ENCODE measurements at regions not wholly inside any gene's neighbourhood (a gene's known extent, or its start where the extent isn't known, plus 50 kb on each side); places are given as distances from the start of the nearest gene placed in this dataset.

DNA sequence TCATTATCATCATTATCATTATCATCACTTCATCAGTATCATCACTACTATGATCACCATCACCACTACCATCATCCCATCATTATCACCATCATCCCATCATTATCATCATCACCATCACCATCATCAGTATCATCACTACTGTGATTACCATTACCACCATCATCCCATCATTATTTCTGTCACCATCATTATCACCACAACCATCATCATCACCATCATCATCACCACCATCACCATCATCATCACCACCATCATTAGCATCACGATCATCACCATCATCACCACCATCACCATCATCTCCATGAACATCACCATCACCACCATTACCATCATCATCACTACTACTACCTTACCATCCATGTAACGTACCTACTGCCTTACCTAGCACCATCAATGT lies 368.8 kb downstream of the SEC14L1 start:
- no peaks in the 10 kb centered on the region for H3K27me3 Mint-ChIP-seq
- no peaks in the 10 kb centered on the region for H3K4me1 Mint-ChIP-seq
- intact Hi-C loops (cut with micrococcal nuclease), result no loop called here
- H3K4me3 Mint-ChIP-seq, result no peak overlapping the region
- H3K9me3 Mint-ChIP-seq, result peaks cover 3% of the 10 kb centered on the region
- no peak overlapping the region for H3K27ac Mint-ChIP-seq
- H3K36me3 Mint-ChIP-seq (ENCODE audit: low read depth), result peaks cover 7% of the 10 kb centered on the region
- DNase-seq, result no peak

DNA sequence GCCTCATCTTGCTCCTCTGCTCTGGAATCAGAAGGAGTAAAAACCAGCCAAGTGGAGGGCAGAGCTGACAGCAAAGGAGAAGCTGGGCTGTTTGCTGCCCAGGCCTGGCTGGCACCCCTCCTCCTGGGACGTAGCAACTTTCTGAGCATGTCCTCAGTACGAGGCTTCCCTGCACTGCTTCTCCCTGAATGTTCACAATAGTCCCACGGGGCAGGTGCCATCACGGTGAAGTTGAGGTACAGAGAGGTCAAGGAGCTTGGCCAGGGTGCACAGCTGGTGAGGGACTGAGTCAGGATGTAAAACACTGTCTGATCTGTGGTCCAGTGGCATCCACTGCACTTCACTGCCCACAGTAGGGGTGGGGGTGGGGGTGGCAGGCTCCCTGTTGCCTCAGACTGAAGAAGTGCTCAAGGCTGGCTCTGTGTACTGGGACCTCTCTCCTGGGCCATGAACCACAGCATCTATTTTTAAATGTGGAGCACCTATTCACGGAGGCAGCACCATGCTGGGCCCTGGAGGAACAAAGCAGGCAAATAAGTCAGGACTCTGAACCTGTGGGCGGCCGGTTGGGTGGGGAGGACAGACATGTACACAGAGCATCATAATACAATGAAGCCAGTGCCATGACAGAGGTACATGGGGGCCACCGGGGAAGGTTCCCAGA lies 369.5 kb downstream of the SEC14L1 start:
- Mint-ChIP-seq H3K9me3 (peaks cover 3% of the 10 kb centered on the region), H3K36me3 (ENCODE audit: low read depth) (peaks cover 7% of the 10 kb centered on the region), H3K27ac (no peak overlapping the region), H3K27me3 (no peaks in the 10 kb centered on the region), H3K4me3 (no peak overlapping the region), H3K4me1 (no peaks in the 10 kb centered on the region)
- no peak for DNase-seq
- intact Hi-C loops (cut with micrococcal nuclease), result no loop called here

DNA sequence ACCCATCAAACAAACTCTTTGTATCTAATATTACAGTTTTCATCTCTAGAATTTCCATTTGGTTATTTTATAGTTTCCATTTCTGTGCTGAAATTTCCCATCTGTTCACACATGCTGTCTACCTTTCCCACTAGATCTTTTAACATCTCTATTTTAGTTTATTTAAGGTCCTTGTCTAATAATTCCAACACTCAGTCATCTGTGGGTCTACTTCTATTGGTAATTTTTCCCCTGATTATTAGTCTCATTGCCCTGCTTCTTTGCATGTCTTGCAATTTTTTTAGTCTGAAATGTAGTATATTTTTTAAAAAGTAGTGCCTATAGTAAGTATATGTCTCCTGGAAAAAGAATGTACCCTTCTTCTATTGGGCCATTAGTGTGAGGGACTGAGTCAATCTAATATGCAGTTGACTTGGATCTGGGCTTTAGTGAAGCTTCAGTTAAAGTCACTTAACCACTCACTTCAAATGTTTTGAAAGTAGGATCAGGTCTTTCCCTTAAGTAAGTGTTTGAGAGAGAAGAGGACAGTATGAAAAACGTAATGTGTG lies 370.8 kb downstream of the SEC14L1 start:
- DNase-seq, result no peak
- H3K27me3 Mint-ChIP-seq, result no peaks in the 10 kb centered on the region
- no peak overlapping the region for H3K4me3 Mint-ChIP-seq
- H3K27ac Mint-ChIP-seq, result no peak overlapping the region
- H3K4me1 Mint-ChIP-seq, result no peaks in the 10 kb centered on the region
- intact Hi-C loops (cut with micrococcal nuclease), result no loop called here
- H3K36me3 Mint-ChIP-seq (ENCODE audit: low read depth), result peaks cover 7% of the 10 kb centered on the region
- peaks cover 3% of the 10 kb centered on the region for H3K9me3 Mint-ChIP-seq

DNA sequence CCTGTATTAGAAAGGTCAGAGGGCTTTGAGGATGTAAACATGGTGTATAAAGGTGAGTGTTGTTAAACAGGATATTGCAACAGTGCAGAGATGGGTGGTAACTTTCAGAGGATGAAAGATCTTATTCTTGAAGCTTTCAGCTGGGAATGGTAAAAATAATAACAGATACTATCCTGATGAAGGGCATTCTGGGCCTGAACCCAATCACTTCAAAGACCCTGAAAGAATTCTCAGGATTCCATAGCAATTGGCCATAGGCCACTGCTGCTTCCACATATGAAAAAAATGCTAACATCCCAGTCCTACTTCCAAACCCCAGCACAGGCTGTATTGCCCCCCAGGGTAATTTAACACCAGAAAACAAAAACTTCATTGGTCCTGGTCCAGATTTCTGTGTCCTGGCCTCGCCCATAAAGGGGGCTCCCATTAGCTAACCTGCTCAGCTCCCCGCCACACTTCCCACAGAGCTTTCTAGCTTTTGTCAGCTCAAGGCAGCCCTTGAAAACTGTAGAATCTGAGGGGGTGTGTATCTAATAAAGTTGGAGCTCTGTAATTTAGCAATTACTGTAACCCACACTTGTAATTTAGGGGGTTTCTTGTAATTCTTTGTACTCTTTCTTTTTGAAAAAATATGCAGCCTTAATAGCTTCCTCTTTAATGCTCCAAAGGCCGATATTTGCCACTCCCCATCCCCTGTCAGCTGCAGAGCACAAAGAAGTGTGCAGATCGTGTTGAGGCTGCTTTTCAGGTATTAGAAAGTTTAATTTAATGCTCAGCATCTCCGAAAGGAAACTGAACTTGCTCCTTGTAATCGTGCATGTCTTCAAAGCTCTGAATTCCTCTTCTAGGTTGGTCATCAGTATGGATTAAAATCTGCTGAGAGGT lies 371.5 kb downstream of the SEC14L1 start:
- no peak overlapping the region for H3K4me3 Mint-ChIP-seq
- peaks cover 3% of the 10 kb centered on the region for H3K9me3 Mint-ChIP-seq
- H3K36me3 Mint-ChIP-seq (ENCODE audit: low read depth), result peaks cover 7% of the 10 kb centered on the region
- intact Hi-C loops (cut with micrococcal nuclease), result no loop called here
- no peak overlapping the region for H3K27ac Mint-ChIP-seq
- H3K4me1 Mint-ChIP-seq, result no peaks in the 10 kb centered on the region
- peaks cover 4% of the 10 kb centered on the region for H3K27me3 Mint-ChIP-seq
- no peak for DNase-seq

DNA sequence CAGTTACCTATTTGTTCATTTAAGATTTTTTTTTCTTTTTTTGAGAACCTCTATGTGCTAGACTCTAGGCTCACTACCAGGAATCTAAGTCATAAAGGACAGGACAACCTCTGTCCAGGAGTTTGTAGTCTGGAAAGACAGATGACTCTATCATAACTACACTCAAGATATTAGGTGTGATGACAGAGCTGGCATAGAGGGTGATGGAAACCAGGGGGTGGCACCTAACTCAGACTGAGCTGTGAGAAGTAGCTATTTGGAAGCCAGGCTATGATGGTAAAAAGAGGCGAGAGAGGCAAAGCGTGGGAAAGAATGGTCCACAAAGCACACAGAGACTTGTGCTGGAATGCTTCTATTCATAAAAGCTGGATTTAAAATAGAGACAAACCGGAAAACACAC lies 372.3 kb downstream of the SEC14L1 start:
- no peaks in the 10 kb centered on the region for H3K4me1 Mint-ChIP-seq
- H3K4me3 Mint-ChIP-seq, result no peak overlapping the region
- H3K36me3 Mint-ChIP-seq (ENCODE audit: low read depth), result peaks cover 7% of the 10 kb centered on the region
- DNase-seq, result no peak
- H3K27ac Mint-ChIP-seq, result no peak overlapping the region
- intact Hi-C loops (cut with micrococcal nuclease), result no loop called here
- peaks cover 4% of the 10 kb centered on the region for H3K27me3 Mint-ChIP-seq
- peaks cover 3% of the 10 kb centered on the region for H3K9me3 Mint-ChIP-seq

DNA sequence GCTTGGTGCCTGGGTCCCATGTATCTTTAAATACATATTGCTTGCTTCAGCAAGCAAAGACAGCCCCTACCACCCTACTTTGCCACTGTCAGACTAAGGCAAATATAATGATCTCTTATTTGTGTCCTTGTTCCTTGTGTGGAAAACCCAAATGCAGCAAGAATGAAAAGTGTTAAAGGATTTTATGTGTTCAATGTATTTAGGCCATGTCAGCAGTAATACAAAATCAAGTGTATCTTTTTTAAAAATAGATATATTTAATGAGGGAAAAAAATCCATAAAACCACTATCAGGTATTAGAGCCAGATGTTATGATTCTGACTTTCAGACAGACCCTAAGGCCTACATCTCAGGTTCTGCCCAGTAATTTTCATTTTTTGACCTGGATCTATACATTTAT lies 374.5 kb downstream of the SEC14L1 start:
- Mint-ChIP-seq H3K4me3 (no peak overlapping the region), H3K9me3 (peaks cover 3% of the 10 kb centered on the region), H3K36me3 (ENCODE audit: low read depth) (peaks cover 7% of the 10 kb centered on the region), H3K4me1 (no peaks in the 10 kb centered on the region), H3K27ac (no peak overlapping the region), H3K27me3 (peaks cover 4% of the 10 kb centered on the region)
- intact Hi-C loops (cut with micrococcal nuclease), result no loop called here
- no peak for DNase-seq

DNA sequence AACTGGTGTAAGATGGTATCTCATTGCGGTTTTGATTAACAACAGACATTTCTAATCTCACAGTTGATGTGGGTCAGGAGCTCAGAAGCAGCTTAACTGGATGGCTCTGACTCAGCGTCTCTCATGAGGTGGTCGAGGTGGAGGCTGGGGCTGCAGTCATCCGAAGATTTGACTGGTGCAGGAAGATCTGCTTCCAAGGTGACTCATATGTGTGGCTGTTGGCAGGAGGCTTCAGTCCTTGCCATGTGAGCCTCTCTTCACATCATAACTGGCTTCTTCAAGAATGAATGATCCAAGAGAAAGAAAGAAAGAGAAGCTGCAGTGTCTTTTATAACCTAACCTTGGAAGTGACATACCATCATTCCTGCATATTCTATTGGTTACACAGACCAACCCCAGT lies 376.1 kb downstream of the SEC14L1 start:
- no peak overlapping the region for H3K4me3 Mint-ChIP-seq
- H3K27me3 Mint-ChIP-seq, result peaks cover 4% of the 10 kb centered on the region
- no peaks in the 10 kb centered on the region for H3K4me1 Mint-ChIP-seq
- H3K27ac Mint-ChIP-seq, result no peak overlapping the region
- intact Hi-C loops (cut with micrococcal nuclease), result no loop called here
- peaks cover under 1% of the 10 kb centered on the region for H3K9me3 Mint-ChIP-seq
- no peak for DNase-seq
- peaks cover under 1% of the 10 kb centered on the region for H3K36me3 Mint-ChIP-seq (ENCODE audit: low read depth)

DNA sequence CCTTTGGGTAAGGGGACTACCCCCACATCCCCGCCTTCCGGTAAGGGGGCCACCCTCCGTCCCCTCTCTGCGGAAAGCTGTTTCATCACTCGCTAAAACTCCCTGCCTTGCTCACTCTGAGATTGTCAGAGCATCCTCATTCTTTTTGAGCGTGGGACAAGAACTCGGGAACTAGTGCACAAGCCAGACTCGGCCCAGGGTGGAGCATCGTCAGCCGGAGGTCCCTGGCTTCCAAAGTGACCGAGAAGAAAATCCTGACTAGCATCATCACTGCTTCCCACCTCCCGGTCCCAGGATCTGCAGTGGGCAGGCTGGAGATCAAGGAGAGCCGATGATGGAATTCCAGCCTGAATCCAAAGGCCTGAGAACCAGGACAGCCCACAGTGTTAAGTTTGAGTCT lies 380.3 kb downstream of the SEC14L1 start:
- no peak overlapping the region for H3K4me3 Mint-ChIP-seq
- no peak overlapping the region for H3K27ac Mint-ChIP-seq
- peaks cover 14% of the 10 kb centered on the region for H3K27me3 Mint-ChIP-seq
- DNase-seq, result no peak
- H3K4me1 Mint-ChIP-seq, result no peaks in the 10 kb centered on the region
- H3K9me3 Mint-ChIP-seq, result no peaks in the 10 kb centered on the region
- no peaks in the 10 kb centered on the region for H3K36me3 Mint-ChIP-seq (ENCODE audit: low read depth)
- intact Hi-C loops (cut with micrococcal nuclease), result no loop called here

DNA sequence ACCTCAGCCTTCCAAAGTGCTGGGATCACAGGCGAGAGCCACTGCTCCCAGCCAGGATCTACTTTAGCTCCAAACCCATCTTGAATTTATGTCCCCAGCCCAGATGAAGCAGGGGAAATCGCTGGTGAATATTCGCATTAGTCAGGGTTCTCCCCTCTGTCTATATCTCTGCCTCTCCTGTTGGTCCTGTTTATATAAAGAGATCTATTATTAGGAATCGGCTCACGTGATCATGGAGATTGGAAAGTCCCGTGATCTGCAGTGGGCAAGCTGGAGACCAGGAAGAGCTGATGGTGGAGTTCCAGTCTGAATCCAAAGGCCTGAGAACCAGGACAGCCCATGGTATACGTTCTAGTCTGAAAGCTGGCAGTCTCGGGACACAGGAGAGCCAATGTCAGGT lies 382.8 kb downstream of the SEC14L1 start:
- Mint-ChIP-seq H3K27me3 (peaks cover 21% of the 10 kb centered on the region), H3K4me3 (no peak overlapping the region), H3K4me1 (no peaks in the 10 kb centered on the region), H3K36me3 (ENCODE audit: low read depth) (no peaks in the 10 kb centered on the region), H3K9me3 (no peaks in the 10 kb centered on the region), H3K27ac (no peak overlapping the region)
- intact Hi-C loops (cut with micrococcal nuclease), result no loop called here
- no peak for DNase-seq

DNA sequence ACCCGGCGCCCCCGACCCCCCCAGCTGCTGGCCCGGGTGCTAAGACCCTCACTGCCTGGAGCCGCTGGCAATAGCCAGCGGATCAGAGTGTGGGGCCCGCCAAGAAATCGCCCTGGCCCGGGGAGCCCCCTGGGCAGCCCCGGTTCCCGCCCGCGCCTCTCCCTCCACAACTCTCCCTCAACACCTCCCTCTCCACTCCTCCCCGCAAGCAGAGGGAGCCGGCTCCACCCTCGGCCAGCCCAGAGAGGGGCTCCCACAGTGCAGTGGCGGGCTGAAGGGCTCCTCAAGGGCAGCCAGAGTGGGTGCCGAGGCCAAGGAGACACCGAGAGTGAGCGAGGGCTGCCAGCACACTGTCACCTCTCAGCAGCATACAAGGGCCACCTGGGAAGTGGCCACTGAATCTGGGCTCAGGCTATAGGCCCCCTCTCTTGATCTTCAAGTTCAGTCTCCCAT lies 385.5 kb downstream of the SEC14L1 start:
- H3K27ac Mint-ChIP-seq, result no peak overlapping the region
- intact Hi-C loops (cut with micrococcal nuclease), result no loop called here
- H3K4me1 Mint-ChIP-seq, result no peaks in the 10 kb centered on the region
- no peaks in the 10 kb centered on the region for H3K36me3 Mint-ChIP-seq (ENCODE audit: low read depth)
- no peaks in the 10 kb centered on the region for H3K9me3 Mint-ChIP-seq
- no peak overlapping the region for H3K4me3 Mint-ChIP-seq
- H3K27me3 Mint-ChIP-seq, result peaks cover 29% of the 10 kb centered on the region
- no peak for DNase-seq

DNA sequence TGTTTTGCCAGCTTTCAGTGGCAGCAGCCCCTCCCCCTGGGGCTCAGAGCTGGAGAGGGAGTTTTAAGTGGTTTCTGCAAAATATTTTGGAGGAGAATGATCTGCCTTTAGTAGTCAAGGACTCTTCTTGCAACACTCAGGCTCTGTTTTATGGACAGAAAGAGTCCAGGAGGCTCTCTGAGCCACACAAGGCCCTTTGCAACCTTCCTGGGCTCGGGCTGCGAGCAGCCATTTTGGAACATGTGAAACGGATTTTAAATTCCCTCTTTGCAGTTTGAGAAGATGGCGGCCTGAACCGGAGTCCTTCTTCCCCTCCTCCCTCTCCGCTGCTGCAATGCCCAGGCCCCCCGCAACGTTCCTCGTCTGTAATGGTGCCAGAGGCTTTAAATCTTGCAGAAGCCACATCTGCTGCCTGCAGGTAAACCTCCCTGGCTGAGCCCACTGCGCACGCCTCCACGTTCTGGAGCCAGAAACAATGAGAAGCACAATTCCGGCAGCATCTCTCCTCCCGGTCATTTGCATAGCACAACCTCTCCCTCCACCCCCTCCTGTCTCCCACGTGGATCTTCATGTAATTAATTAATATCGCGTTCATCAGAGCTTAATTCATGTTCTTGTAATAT lies 386.1 kb downstream of the SEC14L1 start:
- Mint-ChIP-seq H3K4me3 (no peak overlapping the region), H3K4me1 (no peaks in the 10 kb centered on the region), H3K9me3 (no peaks in the 10 kb centered on the region), H3K27me3 (peaks cover 29% of the 10 kb centered on the region), H3K27ac (no peak overlapping the region), H3K36me3 (ENCODE audit: low read depth) (no peaks in the 10 kb centered on the region)
- no peak for DNase-seq
- intact Hi-C loops (cut with micrococcal nuclease), result no loop called here

DNA sequence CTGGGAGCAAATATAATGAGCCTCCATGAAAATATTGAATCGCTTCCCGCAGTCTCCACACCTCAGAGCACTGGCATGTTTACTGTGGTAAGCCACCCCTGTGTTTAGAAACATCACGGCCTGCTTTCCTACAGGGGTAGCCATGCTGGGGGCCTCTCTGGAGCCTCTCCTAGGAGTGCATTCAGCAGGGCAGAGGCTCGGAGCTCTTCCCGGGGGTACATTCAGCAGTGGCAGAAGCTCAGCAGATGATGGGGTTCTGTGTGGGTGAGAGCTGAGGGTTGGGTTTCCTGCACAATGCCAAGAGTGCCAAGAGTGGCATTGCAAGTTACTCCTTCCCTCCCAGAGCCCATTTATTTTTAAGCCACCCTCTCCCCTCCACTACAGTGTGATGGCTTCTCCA lies 386.6 kb downstream of the SEC14L1 start:
- DNase-seq, result no peak
- intact Hi-C loops (cut with micrococcal nuclease), result no loop called here
- peaks cover 27% of the 10 kb centered on the region for H3K27me3 Mint-ChIP-seq
- no peak overlapping the region for H3K4me3 Mint-ChIP-seq
- no peaks in the 10 kb centered on the region for H3K4me1 Mint-ChIP-seq
- no peak overlapping the region for H3K27ac Mint-ChIP-seq
- H3K9me3 Mint-ChIP-seq, result no peaks in the 10 kb centered on the region
- no peaks in the 10 kb centered on the region for H3K36me3 Mint-ChIP-seq (ENCODE audit: low read depth)

DNA sequence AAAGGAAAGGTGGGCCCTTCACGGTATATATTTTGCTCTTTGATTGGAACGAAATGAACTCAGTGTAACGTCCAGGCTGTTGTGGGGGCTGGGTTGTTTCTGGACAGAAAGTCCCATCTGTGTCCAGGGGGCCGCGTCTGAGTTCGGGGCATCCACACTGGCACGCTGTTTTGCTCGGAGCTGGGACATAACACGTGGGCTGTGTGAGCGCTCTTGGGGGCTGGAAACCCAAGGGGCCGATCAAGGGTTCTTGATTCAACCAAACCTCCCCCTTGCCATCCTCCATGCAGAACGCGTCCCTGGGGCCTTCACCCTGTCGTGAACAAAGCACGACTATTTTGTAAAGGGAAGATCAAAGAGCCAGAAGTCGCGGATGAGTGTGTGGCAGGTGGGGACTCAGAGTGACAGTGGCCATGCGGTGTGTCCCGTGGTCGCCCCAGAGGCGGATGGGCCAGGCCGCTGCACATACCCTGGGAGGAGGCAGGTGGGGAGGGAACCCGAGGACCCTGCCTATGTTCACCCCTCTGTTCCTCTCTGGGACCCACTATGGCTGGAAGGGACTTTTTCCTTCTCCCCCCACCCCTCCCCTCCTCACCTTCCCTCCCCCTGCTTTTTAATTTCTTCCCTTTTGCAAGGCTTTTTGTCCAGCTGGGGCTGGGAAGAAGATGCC lies 387.2 kb downstream of the SEC14L1 start:
- peaks cover 27% of the 10 kb centered on the region for H3K27me3 Mint-ChIP-seq
- no peaks in the 10 kb centered on the region for H3K36me3 Mint-ChIP-seq (ENCODE audit: low read depth)
- no peaks in the 10 kb centered on the region for H3K9me3 Mint-ChIP-seq
- H3K4me3 Mint-ChIP-seq, result peak overlapping the region; percentile 35
- no peak for DNase-seq
- intact Hi-C loops (cut with micrococcal nuclease), result no loop called here
- no peak overlapping the region for H3K27ac Mint-ChIP-seq
- no peaks in the 10 kb centered on the region for H3K4me1 Mint-ChIP-seq

Data from activated CD4-positive, alpha-beta T cell treated with anti-CD3 and anti-CD28 coated beads, Interleukin-2, amount 10 ng/mL, durations not matched to agents 24 days and 14 days (primary cell).